ENCODE measurements at regions not wholly inside any gene's neighbourhood (a gene's known extent, or its start where the extent isn't known, plus 50 kb on each side); places are given as distances from the start of the nearest gene placed in this dataset.

DNA sequence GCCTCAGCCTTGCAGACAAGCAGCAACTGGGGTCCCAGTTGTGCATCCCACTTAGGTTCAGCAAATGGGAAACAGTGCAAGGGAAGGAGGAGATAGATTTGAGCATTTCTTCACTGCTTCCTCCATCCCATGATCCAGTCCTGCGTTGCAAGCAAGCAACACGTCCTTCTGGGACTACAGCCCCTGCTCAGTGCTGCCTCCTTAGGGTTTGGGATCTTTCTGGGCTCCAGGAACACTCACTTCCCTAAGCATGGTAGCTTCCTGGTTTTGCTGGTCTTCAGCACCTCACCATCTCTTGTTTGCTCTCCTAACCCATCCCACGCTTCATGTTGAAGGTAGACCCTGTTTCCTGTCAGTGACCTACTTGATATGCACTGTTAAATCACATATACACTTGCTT is 444.7 kb downstream of the MED10 start:
- intact Hi-C loops (cut with DNase I): no loop called here
- H3K36me3 ChIP-seq: no peaks in the 10 kb centered on the region
- no peak overlapping the region for H3K27ac ChIP-seq
- TF ChIP-seq, protein P1, sequence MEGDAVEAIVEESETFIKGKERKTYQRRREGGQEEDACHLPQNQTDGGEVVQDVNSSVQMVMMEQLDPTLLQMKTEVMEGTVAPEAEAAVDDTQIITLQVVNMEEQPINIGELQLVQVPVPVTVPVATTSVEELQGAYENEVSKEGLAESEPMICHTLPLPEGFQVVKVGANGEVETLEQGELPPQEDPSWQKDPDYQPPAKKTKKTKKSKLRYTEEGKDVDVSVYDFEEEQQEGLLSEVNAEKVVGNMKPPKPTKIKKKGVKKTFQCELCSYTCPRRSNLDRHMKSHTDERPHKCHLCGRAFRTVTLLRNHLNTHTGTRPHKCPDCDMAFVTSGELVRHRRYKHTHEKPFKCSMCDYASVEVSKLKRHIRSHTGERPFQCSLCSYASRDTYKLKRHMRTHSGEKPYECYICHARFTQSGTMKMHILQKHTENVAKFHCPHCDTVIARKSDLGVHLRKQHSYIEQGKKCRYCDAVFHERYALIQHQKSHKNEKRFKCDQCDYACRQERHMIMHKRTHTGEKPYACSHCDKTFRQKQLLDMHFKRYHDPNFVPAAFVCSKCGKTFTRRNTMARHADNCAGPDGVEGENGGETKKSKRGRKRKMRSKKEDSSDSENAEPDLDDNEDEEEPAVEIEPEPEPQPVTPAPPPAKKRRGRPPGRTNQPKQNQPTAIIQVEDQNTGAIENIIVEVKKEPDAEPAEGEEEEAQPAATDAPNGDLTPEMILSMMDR (IDR thresholded peaks at IDR 0.05): no peak
- no peak for TF ChIP-seq POLR2AphosphoS5 (IDR thresholded peaks at IDR 0.05)
- no peak for TF ChIP-seq POLR2A (IDR thresholded peaks at IDR 0.05)
- 63% methylated on average over 3 of the region's 3 CpGs for WGBS
- no peak overlapping the region for H3K4me3 ChIP-seq
- H3K27me3 ChIP-seq (replicated peaks; ENCODE audit: insufficient read depth): no peaks in the 10 kb centered on the region
- DNase-seq (ENCODE audit: low spot score): no peak
- H3K9me3 ChIP-seq: no peaks in the 10 kb centered on the region
- no peaks in the 10 kb centered on the region for H3K4me1 ChIP-seq (replicated peaks)

DNA sequence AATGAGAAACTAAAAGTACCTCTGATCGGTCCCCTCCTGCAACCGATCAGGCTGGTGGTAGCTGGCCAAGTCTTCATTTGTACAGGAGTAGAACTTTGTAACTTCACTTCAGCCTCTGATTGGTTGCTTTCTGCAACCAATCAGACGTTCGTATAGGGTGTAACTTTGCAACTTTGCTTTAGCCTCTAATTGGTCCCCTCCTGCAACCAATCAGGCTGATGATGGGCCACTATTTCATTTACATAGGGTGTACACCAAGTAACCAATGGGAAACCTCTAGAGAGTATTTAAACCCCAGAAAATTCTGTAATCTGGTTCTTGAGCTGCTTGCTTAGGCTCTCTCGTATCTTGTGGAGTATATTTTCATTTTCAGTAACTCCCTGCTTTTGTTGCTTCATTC is 445.5 kb downstream of the MED10 start:
- 87% methylated on average over 5 of the region's 5 CpGs for WGBS
- H3K27ac ChIP-seq: no peak overlapping the region
- no peaks in the 10 kb centered on the region for H3K36me3 ChIP-seq
- intact Hi-C loops (cut with DNase I): no loop called here
- no peak overlapping the region for H3K4me3 ChIP-seq
- H3K9me3 ChIP-seq: no peaks in the 10 kb centered on the region
- no peaks in the 10 kb centered on the region for H3K4me1 ChIP-seq (replicated peaks)
- no peak for TF ChIP-seq POLR2AphosphoS5 (IDR thresholded peaks at IDR 0.05)
- TF ChIP-seq, protein P1 (IDR thresholded peaks at IDR 0.05): no peak
- no peak for TF ChIP-seq POLR2A (IDR thresholded peaks at IDR 0.05)
- no peaks in the 10 kb centered on the region for H3K27me3 ChIP-seq (replicated peaks; ENCODE audit: insufficient read depth)
- no peak for DNase-seq (ENCODE audit: low spot score)

DNA sequence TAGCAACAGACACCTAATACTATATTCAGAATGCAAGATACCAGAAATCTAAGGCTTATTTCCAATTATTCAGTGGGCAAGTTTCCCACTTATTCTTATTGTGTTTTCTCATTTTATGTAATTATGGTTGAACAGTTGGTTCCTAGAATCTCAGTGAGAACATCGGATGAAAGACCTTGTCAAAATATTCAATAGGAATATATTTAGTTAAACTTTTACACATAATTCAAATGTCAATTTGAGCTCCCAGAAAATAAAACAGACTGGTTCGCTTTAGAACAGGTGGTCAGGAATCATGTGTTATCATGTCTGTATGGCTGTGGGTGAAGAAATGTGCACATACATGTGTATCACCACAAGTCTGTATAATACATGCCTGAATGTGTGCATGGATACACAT is 447.8 kb downstream of the MED10 start:
- WGBS: 87% methylated on average over 2 of the region's 2 CpGs
- Histone ChIP-seq H3K27me3 (replicated peaks; ENCODE audit: insufficient read depth) (no peaks in the 10 kb centered on the region), H3K4me1 (replicated peaks) (no peaks in the 10 kb centered on the region), H3K9me3 (no peaks in the 10 kb centered on the region), H3K4me3 (no peak overlapping the region), H3K36me3 (no peaks in the 10 kb centered on the region), H3K27ac (no peak overlapping the region)
- intact Hi-C loops (cut with DNase I): no loop called here
- no peak for DNase-seq (ENCODE audit: low spot score)
- TF ChIP-seq, protein P1 (IDR thresholded peaks at IDR 0.05): no peak
- TF ChIP-seq POLR2A (IDR thresholded peaks at IDR 0.05): no peak

DNA sequence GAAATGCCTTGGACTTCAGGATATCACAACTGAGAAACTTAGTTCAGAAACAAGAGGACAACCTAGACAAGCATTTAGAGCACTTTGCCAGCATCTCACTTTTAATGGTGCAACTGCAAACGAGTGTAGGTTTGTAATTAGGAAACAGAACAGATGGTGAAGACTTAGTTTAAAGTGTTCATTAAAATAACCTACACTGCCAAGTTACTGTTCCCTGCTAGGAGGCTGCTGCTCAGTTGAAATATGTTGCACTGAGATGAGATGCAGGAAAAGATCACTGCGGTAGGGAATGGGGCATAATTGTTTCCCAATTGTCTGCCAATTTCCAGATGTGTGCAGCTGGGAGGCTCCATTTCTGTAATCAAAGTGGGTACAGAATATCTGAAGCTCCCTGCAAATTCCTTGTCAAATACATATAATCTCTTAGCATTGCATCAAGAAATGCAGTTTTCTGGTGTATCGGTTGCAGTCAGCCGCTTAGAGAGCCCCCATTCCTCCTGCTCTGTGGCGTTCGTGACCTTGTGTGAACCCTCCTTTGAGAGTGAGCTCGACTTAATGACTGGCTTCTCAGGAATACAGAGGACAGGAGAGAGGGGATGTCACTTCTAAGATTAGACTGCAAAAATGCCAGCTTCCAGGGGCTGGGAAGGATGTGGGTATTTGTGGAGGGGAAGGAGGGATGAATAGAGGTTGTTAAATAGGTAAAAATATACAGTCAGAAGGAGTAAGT is 448.9 kb downstream of the MED10 start:
- no peak for TF ChIP-seq POLR2A (IDR thresholded peaks at IDR 0.05)
- TF ChIP-seq, protein P1 (IDR thresholded peaks at IDR 0.05): no peak
- TF ChIP-seq POLR2AphosphoS5 (IDR thresholded peaks at IDR 0.05): no peak
- H3K36me3 ChIP-seq: no peaks in the 10 kb centered on the region
- intact Hi-C loops (cut with DNase I): no loop called here
- H3K27ac ChIP-seq: no peak overlapping the region
- no peaks in the 10 kb centered on the region for H3K9me3 ChIP-seq
- no peaks in the 10 kb centered on the region for H3K27me3 ChIP-seq (replicated peaks; ENCODE audit: insufficient read depth)
- H3K4me1 ChIP-seq (replicated peaks): no peaks in the 10 kb centered on the region
- 51% methylated on average over 7 of the region's 7 CpGs for WGBS
- no peak overlapping the region for H3K4me3 ChIP-seq
- no peak for DNase-seq (ENCODE audit: low spot score)

DNA sequence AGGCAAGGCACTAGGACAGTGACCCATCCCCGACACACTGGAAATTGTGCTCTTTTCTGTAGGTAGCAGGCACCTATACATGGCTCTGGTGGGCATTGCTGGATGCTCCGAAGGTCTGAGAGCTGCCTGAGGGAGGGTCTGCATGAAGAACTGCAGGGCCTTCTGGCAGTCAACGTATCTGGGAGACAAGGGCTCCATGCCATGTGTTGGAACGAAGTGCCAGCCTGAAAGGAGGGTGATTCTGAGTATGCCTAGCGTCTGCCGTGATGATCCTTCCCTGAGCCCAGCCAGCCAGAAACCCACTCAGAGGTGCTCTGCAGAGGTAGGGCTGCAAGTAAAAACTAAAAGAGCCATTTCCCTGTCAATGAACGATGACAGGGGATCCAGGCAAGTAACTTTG is 453.2 kb downstream of the MED10 start:
- no peaks in the 10 kb centered on the region for H3K36me3 ChIP-seq
- no peaks in the 10 kb centered on the region for H3K4me1 ChIP-seq (replicated peaks)
- intact Hi-C loops (cut with DNase I): no loop called here

More for the DNA sequence above, 453.2 kb downstream of the MED10 start:
- Histone ChIP-seq H3K27me3 (replicated peaks; ENCODE audit: insufficient read depth) (no peaks in the 10 kb centered on the region), H3K4me3 (no peak overlapping the region), H3K27ac (no peak overlapping the region), H3K9me3 (no peaks in the 10 kb centered on the region)
- WGBS: 90% methylated on average over 7 of the region's 7 CpGs
- TF ChIP-seq POLR2A (IDR thresholded peaks at IDR 0.05): no peak
- TF ChIP-seq POLR2AphosphoS5 (IDR thresholded peaks at IDR 0.05): no peak
- TF ChIP-seq, protein P1 (IDR thresholded peaks at IDR 0.05): no peak
- no peak for DNase-seq (ENCODE audit: low spot score)
